SH-SY5Y (cell line): ENCODE measurements at regions not wholly inside any gene's neighbourhood (a gene's known extent, or its start where the extent isn't known, plus 50 kb on each side); places are given as distances from the start of the nearest gene placed in this dataset.

Experiments used
- GATA2 ChIP-seq: IDR thresholded peaks from 2 replicates; pipeline ENCODE4 v1.6.1; 2011; ENCODE audit warnings: mild to moderate bottlenecking, low read depth, low read length
- GATA3 ChIP-seq: IDR thresholded peaks from 2 replicates; pipeline ENCODE4 v1.6.1; 2011; ENCODE audit warnings: low read depth, mild to moderate bottlenecking, low read length, moderate library complexity

DNA sequence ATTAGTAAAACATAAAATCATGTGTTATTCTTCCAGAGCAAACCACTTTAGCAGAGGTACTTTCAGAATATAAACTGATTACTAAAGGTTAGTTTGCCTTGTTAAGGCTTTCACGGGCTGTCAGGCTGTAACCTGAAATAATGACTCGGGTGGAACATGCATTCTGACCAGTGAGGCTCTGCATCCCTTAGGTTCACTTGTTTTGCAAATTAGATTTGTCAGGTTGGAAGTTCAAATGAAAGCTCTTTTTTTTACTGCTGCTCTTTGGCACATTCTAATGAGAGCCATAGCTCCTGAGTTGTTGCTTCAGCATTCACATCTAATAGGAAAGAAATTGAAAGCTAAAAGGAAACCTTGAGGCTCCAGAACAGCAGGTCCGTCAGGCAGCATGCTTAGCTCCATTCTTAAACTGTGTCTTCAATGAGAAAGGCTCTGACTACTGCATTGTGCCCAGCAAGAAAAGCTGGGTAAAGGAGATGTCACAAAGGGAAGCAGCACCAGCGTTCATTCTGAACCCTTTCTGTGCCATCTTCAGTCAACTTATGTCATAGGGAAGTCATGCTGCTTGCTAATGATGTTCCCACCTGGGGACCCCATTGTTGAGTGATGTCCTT lies 445.5 kb upstream of the FBXO33 start:
- TF ChIP-seq GATA3 = no peak
- no peak for TF ChIP-seq GATA2
